ENCODE measurements at regions not wholly inside any gene's neighbourhood (a gene's known extent, or its start where the extent isn't known, plus 50 kb on each side); places are given as distances from the start of the nearest gene placed in this dataset.

GRCh38 chr2:212935752-212936151 is 215.7 kb downstream of the IKZF2 start:
- ATAC-seq (no peak), FAIRE-seq (no peak), DNase-seq (ENCODE audit: extremely low read depth in 1 of 4, low spot score in 3 of 4) (no peak)
- POLR2A ChIA-PET: no interaction called here
- H3K27me3 ChIP-seq (ENCODE audit: control insufficient read depth in 2 of 2, insufficient read depth in 2 of 2, low read length in 2 of 2): no peaks in the 10 kb centered on the region
- no peak overlapping the region for H3K9ac ChIP-seq (ENCODE audit: insufficient read depth in 1 of 2, low read depth in 2 of 2, low read length in 2 of 2)
- no peak overlapping the region for H3K4me3 ChIP-seq
- H3K4me1 ChIP-seq (replicated peaks in 1 of 2; ENCODE audit: control insufficient read depth in 2 of 2, insufficient read depth in 2 of 2, low read length in 2 of 2): no peaks in the 10 kb centered on the region
- CTCF ChIA-PET (ENCODE audit: low intra/inter-chr PET ratio): no interaction called here
- no peaks in the 10 kb centered on the region for H3K79me2 ChIP-seq (ENCODE audit: control insufficient read depth, insufficient read depth, low read length)
- TF ChIP-seq MAFG (tag; conservative IDR thresholded peaks at IDR 0.05) (no peak), TFAM (CRISPR knock-in tag; conservative IDR thresholded peaks at IDR 0.05) (no peak), SRSF3 (IDR thresholded peaks at IDR 0.05; ENCODE audit: insufficient read depth, low read length) (no peak)
- WGBS (ENCODE audit: insufficient coverage, low coverage, missing lambda C conversion rate): 0% methylated on average over 4 of the region's 4 CpGs
- in situ Hi-C loops (cut with MboI) (no loop called here), intact Hi-C loops (cut with micrococcal nuclease) (no loop called here)
- H4K20me1 ChIP-seq (replicated peaks; ENCODE audit: control insufficient read depth, insufficient read depth, low read length): no peaks in the 10 kb centered on the region
- no peaks in the 10 kb centered on the region for H3K36me3 ChIP-seq (ENCODE audit: control insufficient read depth, insufficient read depth, low read length)
- no peaks in the 10 kb centered on the region for H3K9me3 ChIP-seq (replicated peaks; ENCODE audit: control insufficient read depth, insufficient read depth, low read depth, low read length)
- BruUV-seq (replicated peaks): no TSS peak
- H3K9me1 ChIP-seq (ENCODE audit: control insufficient read depth, insufficient read depth, low read length): no peaks in the 10 kb centered on the region
- H2AFZ ChIP-seq (ENCODE audit: low read depth, low read length): no peak overlapping the region
- no peak overlapping the region for H3K27ac ChIP-seq (ENCODE audit: extremely low read depth, low read depth, low read length)
- H3K4me2 ChIP-seq (ENCODE audit: insufficient read depth, low read length): no peak overlapping the region

DNA sequence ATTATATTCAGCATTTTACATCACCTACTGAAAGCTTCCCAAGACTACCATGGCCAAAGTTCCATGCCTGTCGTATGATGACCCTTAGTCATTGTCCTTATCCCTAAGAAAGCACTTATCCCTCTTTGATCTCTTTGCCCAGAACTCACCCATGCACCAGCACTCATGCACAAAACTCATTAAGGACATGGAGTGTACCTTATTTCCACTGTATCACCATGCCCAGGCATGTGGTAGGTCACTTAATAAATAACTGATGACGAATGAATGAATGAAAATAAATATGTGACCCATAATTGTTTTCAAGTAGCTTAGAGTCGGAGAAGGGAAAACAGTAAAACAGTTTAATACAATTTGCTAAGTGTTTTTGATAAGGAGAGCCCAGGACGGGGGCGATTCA is 220.1 kb downstream of the IKZF2 start:
- BruUV-seq (replicated peaks): no TSS peak
- no peak overlapping the region for H3K4me2 ChIP-seq (ENCODE audit: insufficient read depth, low read length)
- H2AFZ ChIP-seq (ENCODE audit: low read depth, low read length): no peak overlapping the region
- H3K27me3 ChIP-seq (ENCODE audit: control insufficient read depth in 2 of 2, insufficient read depth in 2 of 2, low read length in 2 of 2): no peaks in the 10 kb centered on the region
- no peaks in the 10 kb centered on the region for H3K4me1 ChIP-seq (replicated peaks in 1 of 2; ENCODE audit: control insufficient read depth in 2 of 2, insufficient read depth in 2 of 2, low read length in 2 of 2)
- no peaks in the 10 kb centered on the region for H3K9me3 ChIP-seq (replicated peaks; ENCODE audit: control insufficient read depth, insufficient read depth, low read depth, low read length)
- no peak for ATAC-seq
- H3K4me3 ChIP-seq: no peak overlapping the region
- H3K9me1 ChIP-seq (ENCODE audit: control insufficient read depth, insufficient read depth, low read length): no peaks in the 10 kb centered on the region
- no peaks in the 10 kb centered on the region for H3K79me2 ChIP-seq (ENCODE audit: control insufficient read depth, insufficient read depth, low read length)
- H3K27ac ChIP-seq (ENCODE audit: extremely low read depth, low read depth, low read length): no peak overlapping the region
- FAIRE-seq: no peak
- H3K9ac ChIP-seq (ENCODE audit: insufficient read depth in 1 of 2, low read depth in 2 of 2, low read length in 2 of 2): no peak overlapping the region
- POLR2A ChIA-PET: no interaction called here
- H3K36me3 ChIP-seq (ENCODE audit: control insufficient read depth, insufficient read depth, low read length): no peaks in the 10 kb centered on the region
- CTCF ChIA-PET (ENCODE audit: low intra/inter-chr PET ratio): no interaction called here
- in situ Hi-C loops (cut with MboI) (no loop called here), intact Hi-C loops (cut with micrococcal nuclease) (no loop called here)
- DNase-seq (ENCODE audit: extremely low read depth in 1 of 4, low spot score in 3 of 4): no peak
- H4K20me1 ChIP-seq (replicated peaks; ENCODE audit: control insufficient read depth, insufficient read depth, low read length): no peaks in the 10 kb centered on the region
- 3% methylated on average over 5 of the region's 5 CpGs for WGBS (ENCODE audit: insufficient coverage, low coverage, missing lambda C conversion rate)
- TF ChIP-seq, protein P1, sequence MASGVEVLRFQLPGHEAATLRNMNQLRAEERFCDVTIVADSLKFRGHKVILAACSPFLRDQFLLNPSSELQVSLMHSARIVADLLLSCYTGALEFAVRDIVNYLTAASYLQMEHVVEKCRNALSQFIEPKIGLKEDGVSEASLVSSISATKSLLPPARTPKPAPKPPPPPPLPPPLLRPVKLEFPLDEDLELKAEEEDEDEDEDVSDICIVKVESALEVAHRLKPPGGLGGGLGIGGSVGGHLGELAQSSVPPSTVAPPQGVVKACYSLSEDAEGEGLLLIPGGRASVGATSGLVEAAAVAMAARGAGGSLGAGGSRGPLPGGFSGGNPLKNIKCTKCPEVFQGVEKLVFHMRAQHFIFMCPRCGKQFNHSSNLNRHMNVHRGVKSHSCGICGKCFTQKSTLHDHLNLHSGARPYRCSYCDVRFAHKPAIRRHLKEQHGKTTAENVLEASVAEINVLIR (CRISPR knock-in tag; IDR thresholded peaks at IDR 0.05): no peak
- no peak for TF ChIP-seq SMARCA4 (IDR thresholded peaks at IDR 0.05)
- TF ChIP-seq, protein P2, sequence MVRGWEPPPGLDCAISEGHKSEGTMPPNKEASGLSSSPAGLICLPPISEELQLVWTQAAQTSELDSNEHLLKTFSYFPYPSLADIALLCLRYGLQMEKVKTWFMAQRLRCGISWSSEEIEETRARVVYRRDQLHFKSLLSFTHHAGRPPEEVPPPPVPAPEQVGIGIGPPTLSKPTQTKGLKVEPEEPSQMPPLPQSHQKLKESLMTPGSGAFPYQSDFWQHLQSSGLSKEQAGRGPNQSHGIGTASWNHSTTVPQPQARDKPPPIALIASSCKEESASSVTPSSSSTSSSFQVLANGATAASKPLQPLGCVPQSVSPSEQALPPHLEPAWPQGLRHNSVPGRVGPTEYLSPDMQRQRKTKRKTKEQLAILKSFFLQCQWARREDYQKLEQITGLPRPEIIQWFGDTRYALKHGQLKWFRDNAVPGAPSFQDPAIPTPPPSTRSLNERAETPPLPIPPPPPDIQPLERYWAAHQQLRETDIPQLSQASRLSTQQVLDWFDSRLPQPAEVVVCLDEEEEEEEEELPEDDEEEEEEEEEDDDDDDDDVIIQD (CRISPR knock-in tag; IDR thresholded peaks at IDR 0.05): no peak
- no peak for TF ChIP-seq ZC3H8 (IDR thresholded peaks at IDR 0.05)
- TF ChIP-seq TAL1 (IDR thresholded peaks at IDR 0.05): no peak
- no peak for TF ChIP-seq MTA1 (IDR thresholded peaks at IDR 0.05; ENCODE audit: borderline replicate concordance)
- no peak for TF ChIP-seq MTA3 (IDR thresholded peaks at IDR 0.05; ENCODE audit: borderline replicate concordance)
- TF ChIP-seq ZNF280B (CRISPR knock-in tag; IDR thresholded peaks at IDR 0.05): no peak
- TF ChIP-seq MCM2 (IDR thresholded peaks at IDR 0.05; ENCODE audit: low read depth): no peak
- TF ChIP-seq TCF15 (CRISPR knock-in tag; IDR thresholded peaks at IDR 0.05): no peak

Measured in K562 (cell line).